Esophagus squamous epithelium (tissue), 5 donors: ENCODE measurements at regions not wholly inside any gene's neighbourhood (a gene's known extent, or its start where the extent isn't known, plus 50 kb on each side); places are given as distances from the start of the nearest gene placed in this dataset.

Experiments
- DNase-seq: peaks from one replicate; lab custom pipeline; 2025; lab: John Stamatoyannopoulos, UW
- H3K27ac ChIP-seq, 4 donors: fragments of 200-600 bp; sonication (generic); one replicate each; pipeline ENCODE4 v1.5.1; 2016 to 2019; ENCODE audit warnings: mild to moderate bottlenecking in 1 of 4
- H3K27me3 ChIP-seq, 4 donors: fragments of 200-600 bp; sonication (generic); 1 replicate in 3 of 4; 2 replicates in 1 of 4; pipeline versions ENCODE4 v1.5.1 to v1.6.0; 2017 to 2021; ENCODE audit warnings: antibody characterized with exemption in 1 of 4
- H3K36me3 ChIP-seq, 3 donors: fragments of 200-600 bp; sonication (generic); one replicate each; pipeline ENCODE4 v1.5.1; 2016 to 2019
- H3K4me1 ChIP-seq, 3 donors: fragments of 200-600 bp; sonication (generic); one replicate each; pipeline ENCODE4 v1.5.1; 2017 to 2019
- H3K4me3 ChIP-seq, 4 donors: fragments of 200-600 bp; sonication (generic); 1 replicate in 3 of 4; 2 replicates in 1 of 4; pipeline ENCODE4 v1.5.1; 2016 to 2019; ENCODE audit warnings: mild to moderate bottlenecking in 2 of 4, moderate library complexity in 1 of 4
- H3K9me3 ChIP-seq, 3 donors: fragments of 200-600 bp; sonication (generic); one replicate each; pipeline ENCODE4 v1.5.1; 2016 to 2019
- CTCF ChIP-seq, 6 experiments: fragments of 450-650 bp in 4 of 6; fragments of 200-600 bp in 2 of 6; sonication (generic) in 2 of 6; IDR thresholded peaks; one replicate each; pipeline ENCODE4 v1.5.1; 2016 to 2019; ENCODE audit warnings: antibody characterized with exemption in 6 of 6, mild to moderate bottlenecking in 4 of 6, moderate library complexity in 4 of 6
- POLR2A ChIP-seq, 4 donors: fragments of 450-650 bp; IDR thresholded peaks; one replicate each; pipeline ENCODE4 v1.6.1; 2017; ENCODE audit warnings: antibody characterized with exemption in 4 of 4, mild to moderate bottlenecking in 4 of 4, moderate library complexity in 3 of 4
- WGBS, 2 donors: methylation state at CpG; one replicate each; pipeline ENCODE4 v1.1.5; 2018; 5-methylcytosine and 5-hydroxymethylcytosine counted together
- intact Hi-C: fragments of 100-400 bp; cut with DNase I; formaldehyde crosslinking; loops from one replicate; pipeline ENCODE4 v1.15.0; 2022
- donor health status: DM: yes; HTN: yes; CAD: no.

GRCh38 chr11:134754521-134755198, 342.6 kb upstream of the B3GAT1 start:
- no peaks in the 10 kb centered on the region for H3K4me1 ChIP-seq
- intact Hi-C loops, result no loop called here
- no peak for DNase-seq
- no peaks in the 10 kb centered on the region for H3K9me3 ChIP-seq
- WGBS, 2 donors, result 59 to 71% methylated on average over 12 to 14 of the region's 19 CpGs
- no peak overlapping the region for H3K4me3 ChIP-seq
- no peaks in the 10 kb centered on the region for H3K36me3 ChIP-seq
- H3K27ac ChIP-seq, result no peak overlapping the region
- H3K27me3 ChIP-seq, result peaks cover 0 to 3% (median 0%) of the 10 kb centered on the region in 4 donors
- TF ChIP-seq CTCF (IDR thresholded peaks at IDR 0.05) (no peak), POLR2A (IDR thresholded peaks at IDR 0.05) (no peak)

- no peak for DNase-seq
- Histone ChIP-seq H3K4me1 (no peaks in the 10 kb centered on the region), H3K4me3 (no peak overlapping the region), H3K27ac (no peak overlapping the region), H3K27me3 (peaks cover 0 to 3% (median 0%) of the 10 kb centered on the region in 4 donors), H3K9me3 (no peaks in the 10 kb centered on the region), H3K36me3 (no peaks in the 10 kb centered on the region)
- TF ChIP-seq CTCF (IDR thresholded peaks at IDR 0.05), result no peak
- WGBS, 2 donors, result 48 to 60% methylated on average over 5 to 8 of the region's 16 CpGs
- intact Hi-C loops, result no loop called here
Observed at GRCh38 chr11:134753771-134754520, 341.9 kb upstream of the B3GAT1 start.

GRCh38 chr11:134752964-134753770, 341.1 kb upstream of the B3GAT1 start:
- Histone ChIP-seq H3K4me3 (no peak overlapping the region), H3K36me3 (no peaks in the 10 kb centered on the region), H3K9me3 (no peaks in the 10 kb centered on the region), H3K27ac (no peak overlapping the region), H3K27me3 (peaks cover 0 to 3% (median 0%) of the 10 kb centered on the region in 4 donors), H3K4me1 (no peaks in the 10 kb centered on the region)
- TF ChIP-seq POLR2A (IDR thresholded peaks at IDR 0.05) (no peak), CTCF (IDR thresholded peaks at IDR 0.05) (no peak)
- WGBS, 2 donors, result 52 to 68% methylated on average over 11 of the region's 13 CpGs
- intact Hi-C loops, result no loop called here
- no peak for DNase-seq

- Histone ChIP-seq H3K36me3 (no peaks in the 10 kb centered on the region), H3K27ac (no peak overlapping the region), H3K9me3 (no peaks in the 10 kb centered on the region), H3K27me3 (peaks cover 0 to 3% (median 0%) of the 10 kb centered on the region in 4 donors), H3K4me3 (no peak overlapping the region), H3K4me1 (no peaks in the 10 kb centered on the region)
- intact Hi-C loops, result no loop called here
- 79 to 83% methylated on average over 4 to 6 of the region's 6 CpGs for WGBS, 2 donors
- no peak for TF ChIP-seq POLR2A (IDR thresholded peaks at IDR 0.05)
- TF ChIP-seq CTCF (IDR thresholded peaks at IDR 0.05), result no peak
- no peak for DNase-seq
Observed at GRCh38 chr11:134752526-134752925, 340.5 kb upstream of the B3GAT1 start.
